ENCODE measurements at regions not wholly inside any gene's neighbourhood (a gene's known extent, or its start where the extent isn't known, plus 50 kb on each side); places are given as distances from the start of the nearest gene placed in this dataset.
"Not testable (repeated sequence)": the region's sequence is repeated elsewhere in the genome, so short reads cannot be mapped to it uniquely, and the experiment has no call there.

DNA sequence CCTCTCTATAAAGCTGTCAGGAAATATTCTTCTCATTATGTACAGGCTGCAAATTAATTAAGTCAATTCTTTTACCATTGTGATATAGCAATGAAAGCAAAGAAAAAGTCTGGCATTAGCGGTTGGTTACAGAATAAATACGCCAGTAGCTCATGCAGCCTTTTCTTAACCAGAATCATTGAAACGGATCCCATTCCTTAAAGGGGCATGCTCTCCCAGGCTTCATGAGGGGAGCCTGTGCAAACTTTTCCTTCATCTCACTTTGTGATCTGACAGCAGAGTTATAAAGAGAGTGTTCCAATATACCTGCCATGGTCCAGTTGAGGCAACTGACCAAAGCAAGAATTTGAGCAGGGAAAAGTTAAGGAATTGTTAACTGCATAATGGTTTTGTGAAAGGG lies 337.7 kb downstream of the EMP1 start:
- H3K4me2 ChIP-seq (ENCODE audit: low read depth, low read length) = peak overlapping the region; percentile 62; the same call in 1 of the 2 replicates

GRCh38 chr12:13530966-13531365 lies 334.4 kb downstream of the EMP1 start:
- Histone ChIP-seq H3K27ac (ENCODE audit: low read length) (no peak overlapping the region), H3K79me2 (ENCODE audit: low read length) (no peaks in the 10 kb centered on the region), H3K9ac (ENCODE audit: low read length) (no peak overlapping the region), H4K20me1 (ENCODE audit: insufficient read depth, low read length) (no peaks in the 10 kb centered on the region), H3F3A (ENCODE audit: insufficient read depth, low read length) (no peaks in the 10 kb centered on the region), H3K27me3 (replicated peaks; ENCODE audit: insufficient read depth, low read length) (no peaks in the 10 kb centered on the region), H3K4me3 (ENCODE audit: low read length) (no peak overlapping the region), H3K9me3 (replicated peaks; ENCODE audit: insufficient read depth, low read length) (no peaks in the 10 kb centered on the region), H3K4me2 (ENCODE audit: low read depth, low read length) (no peak overlapping the region), H2AFZ (ENCODE audit: low read length) (no peak overlapping the region), H3K4me1 (ENCODE audit: low read length) (no peaks in the 10 kb centered on the region), H3K36me3 (replicated peaks; ENCODE audit: insufficient read depth, low read length) (no peaks in the 10 kb centered on the region), H3K9me2 (replicated peaks; ENCODE audit: insufficient read depth, low read length) (no peaks in the 10 kb centered on the region)
- no peak for DNase-seq
- no peak for TF ChIP-seq EZH2phosphoT487 (IDR thresholded peaks at IDR 0.05; ENCODE audit: low read length)
- TF ChIP-seq, protein P1, sequence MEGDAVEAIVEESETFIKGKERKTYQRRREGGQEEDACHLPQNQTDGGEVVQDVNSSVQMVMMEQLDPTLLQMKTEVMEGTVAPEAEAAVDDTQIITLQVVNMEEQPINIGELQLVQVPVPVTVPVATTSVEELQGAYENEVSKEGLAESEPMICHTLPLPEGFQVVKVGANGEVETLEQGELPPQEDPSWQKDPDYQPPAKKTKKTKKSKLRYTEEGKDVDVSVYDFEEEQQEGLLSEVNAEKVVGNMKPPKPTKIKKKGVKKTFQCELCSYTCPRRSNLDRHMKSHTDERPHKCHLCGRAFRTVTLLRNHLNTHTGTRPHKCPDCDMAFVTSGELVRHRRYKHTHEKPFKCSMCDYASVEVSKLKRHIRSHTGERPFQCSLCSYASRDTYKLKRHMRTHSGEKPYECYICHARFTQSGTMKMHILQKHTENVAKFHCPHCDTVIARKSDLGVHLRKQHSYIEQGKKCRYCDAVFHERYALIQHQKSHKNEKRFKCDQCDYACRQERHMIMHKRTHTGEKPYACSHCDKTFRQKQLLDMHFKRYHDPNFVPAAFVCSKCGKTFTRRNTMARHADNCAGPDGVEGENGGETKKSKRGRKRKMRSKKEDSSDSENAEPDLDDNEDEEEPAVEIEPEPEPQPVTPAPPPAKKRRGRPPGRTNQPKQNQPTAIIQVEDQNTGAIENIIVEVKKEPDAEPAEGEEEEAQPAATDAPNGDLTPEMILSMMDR (IDR thresholded peaks at IDR 0.05; ENCODE audit: low read length) = no peak

More for the DNA sequence above, 337.7 kb downstream of the EMP1 start:
- no peak overlapping the region for H3K4me3 ChIP-seq (ENCODE audit: low read length)
- H3K27me3 ChIP-seq (replicated peaks; ENCODE audit: insufficient read depth, low read length) = no peaks in the 10 kb centered on the region
- no peaks in the 10 kb centered on the region for H3K79me2 ChIP-seq (ENCODE audit: low read length)
- no peak overlapping the region for H3K27ac ChIP-seq (ENCODE audit: low read length)
- H3F3A ChIP-seq (ENCODE audit: insufficient read depth, low read length) = no peaks in the 10 kb centered on the region
- H3K9ac ChIP-seq (ENCODE audit: low read length) = no peak overlapping the region; the same call in 1 of the 2 replicates
- H2AFZ ChIP-seq (ENCODE audit: low read length) = peak overlapping the region; percentile 64
- H3K36me3 ChIP-seq (replicated peaks; ENCODE audit: insufficient read depth, low read length) = no peaks in the 10 kb centered on the region
- H3K4me1 ChIP-seq (ENCODE audit: low read length) = peaks cover 7% of the 10 kb centered on the region; the same call in 1 of the 2 replicates
- no peaks in the 10 kb centered on the region for H4K20me1 ChIP-seq (ENCODE audit: insufficient read depth, low read length)
- no peak for DNase-seq
- no peaks in the 10 kb centered on the region for H3K9me3 ChIP-seq (replicated peaks; ENCODE audit: insufficient read depth, low read length)
- no peaks in the 10 kb centered on the region for H3K9me2 ChIP-seq (replicated peaks; ENCODE audit: insufficient read depth, low read length)
- TF ChIP-seq EZH2phosphoT487 (IDR thresholded peaks at IDR 0.05; ENCODE audit: low read length) = no peak
- TF ChIP-seq, protein P1 (IDR thresholded peaks at IDR 0.05; ENCODE audit: low read length) = no peak
- TF ChIP-seq EZH2 (optimal IDR thresholded peaks at IDR 0.05; ENCODE audit: low read depth, low read length) = no peak

DNA sequence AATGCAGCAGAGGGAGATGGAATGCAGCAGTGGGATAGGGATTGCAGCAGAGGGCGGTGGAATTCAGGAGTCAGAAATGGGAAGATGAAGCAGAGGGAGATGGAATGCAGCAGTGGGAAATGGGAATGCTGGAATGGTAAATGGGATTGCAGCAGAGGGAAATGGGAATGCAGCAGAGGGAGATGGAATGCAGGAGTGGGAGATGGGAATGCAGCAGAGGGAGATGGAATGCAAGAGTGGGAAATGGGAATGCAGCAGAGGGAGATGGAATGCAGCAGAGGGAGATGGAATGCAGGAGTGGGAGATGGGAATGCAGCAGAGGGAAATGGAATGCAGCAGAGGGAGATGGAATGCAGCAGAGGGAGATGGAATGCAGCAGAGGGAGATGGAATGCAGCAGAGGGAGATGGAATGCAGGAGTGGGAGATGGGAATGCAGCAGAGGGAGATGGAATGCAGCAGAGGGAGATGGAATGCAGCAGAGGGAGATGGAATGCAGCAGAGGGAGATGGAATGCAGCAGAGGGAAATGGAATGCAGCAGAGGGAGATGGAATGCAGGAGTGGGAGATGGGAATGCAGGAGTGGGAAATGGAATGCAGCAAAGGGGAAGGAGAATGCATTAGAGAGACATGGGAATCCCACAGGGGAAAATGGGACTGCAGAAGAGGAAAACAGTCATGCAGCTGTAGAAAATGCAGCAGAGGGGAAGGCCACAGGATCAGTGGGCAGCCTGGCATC lies 329.8 kb downstream of the EMP1 start:
- not testable (repeated sequence) for H4K20me1 ChIP-seq (ENCODE audit: insufficient read depth, low read length); H3K27ac ChIP-seq (ENCODE audit: low read length); H3K4me2 ChIP-seq (ENCODE audit: low read depth, low read length); H3K4me1 ChIP-seq (ENCODE audit: low read length); H3K9me3 ChIP-seq (replicated peaks; ENCODE audit: insufficient read depth, low read length); H3K9ac ChIP-seq (ENCODE audit: low read length); H3K4me3 ChIP-seq (ENCODE audit: low read length); H2AFZ ChIP-seq (ENCODE audit: low read length); H3F3A ChIP-seq (ENCODE audit: insufficient read depth, low read length); H3K27me3 ChIP-seq (replicated peaks; ENCODE audit: insufficient read depth, low read length); H3K79me2 ChIP-seq (ENCODE audit: low read length); DNase-seq; H3K9me2 ChIP-seq (replicated peaks; ENCODE audit: insufficient read depth, low read length); H3K36me3 ChIP-seq (replicated peaks; ENCODE audit: insufficient read depth, low read length)

DNA sequence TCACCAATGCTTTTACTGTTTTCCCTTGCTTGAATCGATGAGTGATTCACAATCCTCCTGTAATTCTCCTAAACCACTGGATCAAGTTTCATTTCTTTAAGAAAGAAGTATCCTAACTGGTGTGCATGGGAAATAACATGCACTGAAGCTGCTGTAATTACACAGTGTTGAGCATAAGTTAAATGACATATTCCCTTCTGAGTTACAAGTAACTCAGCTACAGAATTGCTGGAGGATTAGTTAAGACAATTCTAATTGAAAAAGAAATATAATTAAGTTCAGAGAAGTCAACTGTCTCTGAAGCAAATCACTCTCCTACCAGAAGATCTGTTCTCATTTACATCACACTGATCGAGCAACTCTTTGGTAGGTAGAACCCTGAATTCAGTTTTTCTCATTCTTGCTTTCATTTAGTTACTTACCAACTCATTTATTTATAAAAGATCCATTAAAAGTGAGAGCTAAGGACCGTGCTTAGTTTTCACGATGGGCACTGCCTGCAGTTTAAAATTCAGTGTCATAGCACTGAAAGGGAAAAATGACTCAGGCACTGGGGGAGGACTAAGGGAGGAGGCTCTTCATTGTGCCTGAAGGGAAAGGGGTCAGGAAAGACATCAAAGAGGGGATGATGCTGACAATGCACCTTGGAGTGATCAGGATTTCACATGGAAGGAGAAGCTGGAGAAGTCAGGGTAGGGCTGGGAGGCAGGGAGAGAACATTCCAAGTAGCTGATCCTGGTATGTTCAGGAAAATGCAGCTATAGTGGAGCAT lies 327.2 kb downstream of the EMP1 start:
- no peaks in the 10 kb centered on the region for H3K79me2 ChIP-seq (ENCODE audit: low read length)
- H3K4me1 ChIP-seq (ENCODE audit: low read length) = no peaks in the 10 kb centered on the region
- H3K9ac ChIP-seq (ENCODE audit: low read length) = no peak overlapping the region
- H4K20me1 ChIP-seq (ENCODE audit: insufficient read depth, low read length) = no peaks in the 10 kb centered on the region
- no peaks in the 10 kb centered on the region for H3K27me3 ChIP-seq (replicated peaks; ENCODE audit: insufficient read depth, low read length)
- H3K27ac ChIP-seq (ENCODE audit: low read length) = no peak overlapping the region
- no peak for DNase-seq
- no peak overlapping the region for H3K4me3 ChIP-seq (ENCODE audit: low read length)
- no peak overlapping the region for H3K4me2 ChIP-seq (ENCODE audit: low read depth, low read length)
- no peaks in the 10 kb centered on the region for H3F3A ChIP-seq (ENCODE audit: insufficient read depth, low read length)
- no peak for TF ChIP-seq EZH2 (optimal IDR thresholded peaks at IDR 0.05; ENCODE audit: low read depth, low read length)
- no peak for TF ChIP-seq EZH2phosphoT487 (IDR thresholded peaks at IDR 0.05; ENCODE audit: low read length)
- TF ChIP-seq, protein P1 (IDR thresholded peaks at IDR 0.05; ENCODE audit: low read length) = no peak
- H3K9me2 ChIP-seq (replicated peaks; ENCODE audit: insufficient read depth, low read length) = no peaks in the 10 kb centered on the region
- H3K9me3 ChIP-seq (replicated peaks; ENCODE audit: insufficient read depth, low read length) = no peaks in the 10 kb centered on the region
- H2AFZ ChIP-seq (ENCODE audit: low read length) = no peak overlapping the region
- no peaks in the 10 kb centered on the region for H3K36me3 ChIP-seq (replicated peaks; ENCODE audit: insufficient read depth, low read length)

- not testable (repeated sequence) for H3K9me2 ChIP-seq (replicated peaks; ENCODE audit: insufficient read depth, low read length); H3K4me2 ChIP-seq (ENCODE audit: low read depth, low read length); H3K27me3 ChIP-seq (replicated peaks; ENCODE audit: insufficient read depth, low read length); H3K27ac ChIP-seq (ENCODE audit: low read length); H3K4me3 ChIP-seq (ENCODE audit: low read length); DNase-seq; H2AFZ ChIP-seq (ENCODE audit: low read length); H3K9ac ChIP-seq (ENCODE audit: low read length); H3K79me2 ChIP-seq (ENCODE audit: low read length); H3K36me3 ChIP-seq (replicated peaks; ENCODE audit: insufficient read depth, low read length); H3K4me1 ChIP-seq (ENCODE audit: low read length); H4K20me1 ChIP-seq (ENCODE audit: insufficient read depth, low read length); H3K9me3 ChIP-seq (replicated peaks; ENCODE audit: insufficient read depth, low read length); H3F3A ChIP-seq (ENCODE audit: insufficient read depth, low read length)
Observed at GRCh38 chr12:13518034-13518433, 321.5 kb downstream of the EMP1 start.

All from MM.1S (cell line).